ENCODE measurements at regions not wholly inside any gene's neighbourhood (a gene's known extent, or its start where the extent isn't known, plus 50 kb on each side); places are given as distances from the start of the nearest gene placed in this dataset.

DNA sequence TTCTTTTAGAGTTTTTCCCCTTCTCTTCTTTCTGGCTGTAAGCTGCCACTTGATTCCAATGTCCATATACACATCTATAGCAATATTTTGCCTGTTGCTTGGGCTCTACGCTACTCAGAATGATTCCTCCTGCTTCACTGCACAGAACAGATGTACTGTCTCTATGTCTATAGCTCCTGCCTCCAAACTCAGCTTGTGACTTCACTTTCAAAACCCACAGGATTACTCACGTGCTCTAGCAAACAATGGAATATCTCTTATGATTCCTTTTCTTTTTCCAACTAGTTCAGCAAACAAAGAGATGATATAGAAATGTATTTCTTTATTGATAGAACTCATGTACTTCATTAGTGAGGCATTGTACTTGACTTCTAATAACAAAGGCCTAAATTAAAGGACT is 80.5 kb upstream of the SOX13 start:
- TF ChIP-seq, protein P1, sequence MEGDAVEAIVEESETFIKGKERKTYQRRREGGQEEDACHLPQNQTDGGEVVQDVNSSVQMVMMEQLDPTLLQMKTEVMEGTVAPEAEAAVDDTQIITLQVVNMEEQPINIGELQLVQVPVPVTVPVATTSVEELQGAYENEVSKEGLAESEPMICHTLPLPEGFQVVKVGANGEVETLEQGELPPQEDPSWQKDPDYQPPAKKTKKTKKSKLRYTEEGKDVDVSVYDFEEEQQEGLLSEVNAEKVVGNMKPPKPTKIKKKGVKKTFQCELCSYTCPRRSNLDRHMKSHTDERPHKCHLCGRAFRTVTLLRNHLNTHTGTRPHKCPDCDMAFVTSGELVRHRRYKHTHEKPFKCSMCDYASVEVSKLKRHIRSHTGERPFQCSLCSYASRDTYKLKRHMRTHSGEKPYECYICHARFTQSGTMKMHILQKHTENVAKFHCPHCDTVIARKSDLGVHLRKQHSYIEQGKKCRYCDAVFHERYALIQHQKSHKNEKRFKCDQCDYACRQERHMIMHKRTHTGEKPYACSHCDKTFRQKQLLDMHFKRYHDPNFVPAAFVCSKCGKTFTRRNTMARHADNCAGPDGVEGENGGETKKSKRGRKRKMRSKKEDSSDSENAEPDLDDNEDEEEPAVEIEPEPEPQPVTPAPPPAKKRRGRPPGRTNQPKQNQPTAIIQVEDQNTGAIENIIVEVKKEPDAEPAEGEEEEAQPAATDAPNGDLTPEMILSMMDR (IDR thresholded peaks at IDR 0.05; ENCODE audit: extremely low read depth in 1 of 2, insufficient read depth in 1 of 2, low read depth in 1 of 2, low read length in 2 of 2): no peak
- TF ChIP-seq POLR2AphosphoS5 (IDR thresholded peaks at IDR 0.05; ENCODE audit: insufficient read depth, low read depth, low read length) (no peak), EZH2 (IDR thresholded peaks at IDR 0.05; ENCODE audit: borderline replicate concordance, low read depth, low read length, severe bottlenecking) (no peak), POLR2A (IDR thresholded peaks at IDR 0.05; ENCODE audit: low read depth, low read length) (no peak)
- TF ChIP-seq, protein P2, sequence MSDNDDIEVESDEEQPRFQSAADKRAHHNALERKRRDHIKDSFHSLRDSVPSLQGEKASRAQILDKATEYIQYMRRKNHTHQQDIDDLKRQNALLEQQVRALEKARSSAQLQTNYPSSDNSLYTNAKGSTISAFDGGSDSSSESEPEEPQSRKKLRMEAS (IDR thresholded peaks at IDR 0.05; ENCODE audit: insufficient read depth, insufficient read length): no peak
